NCI-H1105 (cell line): ENCODE measurements at regions not wholly inside any gene's neighbourhood (a gene's known extent, or its start where the extent isn't known, plus 50 kb on each side); places are given as distances from the start of the nearest gene placed in this dataset.

Experiments
- DNase-seq: peaks from one replicate; lab custom pipeline; 2025; lab: John Stamatoyannopoulos, UW

- no peak for DNase-seq
Measured at GRCh38 chr1:87274851-87275250, 53.8 kb upstream of the LMO4 start.

GRCh38 chr1:87278825-87279535, 49.7 kb upstream of the LMO4 start:
- DNase-seq = no peak
